Muscle layer of duodenum (tissue), 2 donors: ENCODE measurements at regions not wholly inside any gene's neighbourhood (a gene's known extent, or its start where the extent isn't known, plus 50 kb on each side); places are given as distances from the start of the nearest gene placed in this dataset.

Experiments
- H3K27ac ChIP-seq: one replicate; pipeline ENCODE4 v1.7.0; 2013; ENCODE audit warnings: mild to moderate bottlenecking, low read length
- H3K27me3 ChIP-seq: one replicate; pipeline ENCODE4 v1.7.0; 2013; ENCODE audit warnings: low read depth, mild to moderate bottlenecking, control low read depth, low read length
- H3K36me3 ChIP-seq, 2 donors: one replicate each; pipeline ENCODE4 v1.7.0; 2013; ENCODE audit warnings: low read length in 2 of 2, control low read depth in 1 of 2, mild to moderate bottlenecking in 1 of 2; ENCODE audit not compliant: insufficient read depth in 2 of 2, control insufficient read depth in 1 of 2
- H3K4me1 ChIP-seq, 2 donors: one replicate each; pipeline ENCODE4 v1.7.0; 2013; ENCODE audit warnings: low read length in 2 of 2, mild to moderate bottlenecking in 2 of 2, control low read depth in 1 of 2, moderate library complexity in 1 of 2; ENCODE audit not compliant: insufficient read depth in 2 of 2, control insufficient read depth in 1 of 2
- H3K4me3 ChIP-seq, 2 donors: one replicate each; pipeline ENCODE4 v1.7.0; 2013; ENCODE audit warnings: low read length in 2 of 2, low read depth in 1 of 2, mild to moderate bottlenecking in 1 of 2
- H3K9me3 ChIP-seq, 2 donors: one replicate each; pipeline ENCODE4 v1.7.0; 2013; ENCODE audit warnings: low read length in 2 of 2, control low read depth in 1 of 2, mild to moderate bottlenecking in 1 of 2; ENCODE audit not compliant: control insufficient read depth in 1 of 2
- donor health status: healthy.

DNA sequence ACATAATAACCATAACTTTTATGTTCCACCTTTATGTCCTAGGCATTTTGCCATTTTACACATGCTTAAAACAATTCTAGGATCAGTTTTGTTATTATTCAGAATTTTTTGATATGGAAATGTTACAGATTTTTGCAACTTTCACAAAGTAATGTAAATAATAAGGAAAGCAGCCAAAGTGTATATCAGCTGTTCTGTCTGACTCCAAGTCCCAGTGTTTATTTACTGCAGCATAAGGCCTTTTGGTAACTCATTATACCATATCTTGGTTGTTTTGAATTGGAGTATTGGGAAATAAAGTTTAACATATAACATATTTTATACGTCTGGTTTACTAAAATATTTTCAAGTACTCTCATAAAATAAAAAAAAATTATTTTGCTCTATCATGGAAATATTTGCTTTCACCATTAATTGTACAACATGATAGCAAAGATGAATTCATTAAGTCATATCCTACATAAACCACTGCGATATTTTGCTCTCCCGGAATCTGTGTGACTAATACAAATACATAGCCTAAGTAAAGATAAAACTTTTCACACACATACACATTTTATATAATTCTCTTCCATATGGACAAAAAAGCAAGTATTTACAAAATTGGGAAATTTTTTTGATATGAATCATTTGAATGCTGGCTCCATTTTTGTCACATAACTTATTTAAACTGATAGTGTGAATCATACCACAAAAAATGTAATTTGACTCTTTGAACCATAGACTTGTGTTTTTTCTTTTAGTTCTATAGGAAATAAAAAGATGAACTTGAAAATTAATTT lies 399.0 kb downstream of the PABPC4L start:
- no peaks in the 10 kb centered on the region for H3K4me1 ChIP-seq
- H3K9me3 ChIP-seq = no peaks in the 10 kb centered on the region
- no peaks in the 10 kb centered on the region for H3K36me3 ChIP-seq
- H3K4me3 ChIP-seq = no peak overlapping the region
- no peak overlapping the region for H3K27ac ChIP-seq
- H3K27me3 ChIP-seq = no peaks in the 10 kb centered on the region

DNA sequence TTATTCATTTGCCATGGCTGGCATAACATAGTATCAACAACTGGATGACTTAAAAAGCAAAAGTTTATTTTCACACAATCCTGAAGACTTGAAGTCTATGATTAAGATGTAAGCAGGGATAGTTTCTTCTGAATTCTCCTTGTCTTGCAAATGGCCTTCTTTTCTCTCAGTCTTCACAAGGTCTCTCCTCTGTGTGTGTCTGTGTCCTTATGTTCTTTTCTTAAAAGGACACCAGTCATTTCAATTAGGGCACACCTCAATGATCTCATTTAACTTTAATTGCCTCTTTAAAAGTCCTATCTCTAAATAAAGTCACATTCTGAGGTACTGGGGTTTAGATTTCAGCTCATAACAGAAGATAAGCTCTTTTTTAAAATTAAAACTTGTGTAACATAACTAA lies 399.7 kb downstream of the PABPC4L start:
- no peaks in the 10 kb centered on the region for H3K4me1 ChIP-seq

DNA sequence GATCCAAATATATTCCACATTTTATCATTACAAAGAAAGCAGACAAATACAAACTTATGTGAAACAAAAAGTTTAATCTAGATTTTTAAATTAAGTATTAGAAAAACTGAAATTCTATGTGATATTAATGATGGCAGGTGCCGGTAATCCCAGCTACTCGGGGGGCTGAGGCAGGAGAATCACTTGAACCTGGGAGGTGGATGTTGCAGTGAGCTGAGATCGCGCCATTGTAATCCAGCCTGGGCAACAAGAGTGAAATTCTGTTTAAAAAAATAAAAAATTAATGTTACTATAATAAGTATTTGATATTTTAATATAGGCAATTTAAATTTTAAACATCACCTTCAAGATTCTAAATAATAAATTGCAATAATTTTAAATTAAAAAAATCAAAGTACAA lies 400.6 kb downstream of the PABPC4L start:
- Histone ChIP-seq H3K36me3 (no peaks in the 10 kb centered on the region), H3K9me3 (no peaks in the 10 kb centered on the region), H3K4me1 (no peaks in the 10 kb centered on the region), H3K27ac (no peak overlapping the region), H3K4me3 (no peak overlapping the region), H3K27me3 (no peaks in the 10 kb centered on the region)

More for the DNA sequence above, 399.7 kb downstream of the PABPC4L start:
- H3K4me3 ChIP-seq = no peak overlapping the region
- H3K27ac ChIP-seq = no peak overlapping the region
- no peaks in the 10 kb centered on the region for H3K27me3 ChIP-seq
- no peaks in the 10 kb centered on the region for H3K9me3 ChIP-seq
- H3K36me3 ChIP-seq = no peaks in the 10 kb centered on the region

DNA sequence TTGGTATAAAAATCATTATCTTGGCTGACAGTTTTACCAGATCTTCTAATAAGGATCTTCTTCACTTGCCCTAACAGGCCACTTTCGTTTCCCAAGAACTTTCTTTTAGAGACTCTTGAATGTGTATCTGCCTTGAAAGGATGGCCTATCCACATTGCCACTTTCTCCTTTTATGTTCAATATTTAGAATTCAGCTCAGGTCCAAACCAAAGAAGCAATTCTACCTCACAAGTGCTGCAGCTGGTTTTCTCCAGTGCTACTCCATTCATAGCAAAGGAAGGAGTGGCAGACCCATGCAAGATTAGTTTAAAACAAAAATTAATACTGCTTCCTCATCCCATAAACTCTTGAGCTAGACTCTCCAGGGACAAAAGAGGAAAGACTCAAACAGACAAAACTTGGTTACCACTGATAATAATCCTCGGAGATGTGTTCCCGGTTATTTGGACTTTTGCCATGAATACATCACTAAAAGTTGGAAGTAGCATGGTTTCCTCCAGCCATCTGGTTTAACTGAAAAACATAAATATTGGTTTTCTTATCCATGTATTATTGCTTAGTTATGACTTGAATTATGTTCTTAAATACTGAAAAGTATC lies 401.8 kb downstream of the PABPC4L start:
- H3K4me1 ChIP-seq = no peaks in the 10 kb centered on the region
- H3K27ac ChIP-seq = no peak overlapping the region
- no peaks in the 10 kb centered on the region for H3K27me3 ChIP-seq
- no peaks in the 10 kb centered on the region for H3K36me3 ChIP-seq
- no peak overlapping the region for H3K4me3 ChIP-seq
- H3K9me3 ChIP-seq = no peaks in the 10 kb centered on the region

DNA sequence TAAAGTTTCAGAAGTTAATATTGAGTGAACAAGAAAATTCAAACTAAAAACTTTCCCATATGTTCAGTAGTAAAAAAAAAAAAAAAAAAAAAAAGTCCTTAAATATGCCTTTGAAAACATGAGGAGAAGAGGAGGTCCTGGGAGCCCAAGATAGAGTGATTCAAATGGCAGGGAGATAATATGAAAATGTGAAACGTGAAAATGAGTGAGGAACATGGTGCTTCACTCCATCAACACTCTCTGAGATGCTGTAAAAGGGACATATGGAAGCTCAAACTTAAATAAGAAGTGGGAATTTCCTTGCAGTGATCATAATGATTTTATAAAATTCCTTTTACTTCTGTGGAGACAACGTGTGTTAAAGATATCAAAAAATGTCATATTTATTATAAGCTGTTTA lies 423.9 kb downstream of the PABPC4L start:
- H3K9me3 ChIP-seq = no peaks in the 10 kb centered on the region
- no peaks in the 10 kb centered on the region for H3K36me3 ChIP-seq
- no peaks in the 10 kb centered on the region for H3K27me3 ChIP-seq
- H3K27ac ChIP-seq = no peak overlapping the region
- H3K4me3 ChIP-seq = no peak overlapping the region
- H3K4me1 ChIP-seq = no peaks in the 10 kb centered on the region

DNA sequence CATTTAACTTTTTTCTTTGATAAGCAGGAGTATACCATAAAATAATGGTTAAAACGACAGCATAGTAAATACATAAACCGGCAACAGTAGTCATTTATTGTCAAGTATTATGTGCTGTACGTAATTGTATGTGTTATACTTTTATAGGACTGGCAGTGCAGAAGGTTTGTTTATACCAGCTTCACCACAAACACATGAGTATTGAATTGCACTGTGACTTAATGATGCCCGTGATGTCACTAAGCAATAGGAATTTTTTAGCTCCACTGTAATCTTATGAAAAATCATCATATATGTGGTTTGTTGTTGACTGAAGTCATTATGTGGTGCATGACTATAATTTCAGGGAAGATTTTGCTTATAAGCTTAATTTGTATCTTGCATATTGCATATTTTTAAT lies 424.6 kb downstream of the PABPC4L start:
- Histone ChIP-seq H3K4me1 (no peaks in the 10 kb centered on the region), H3K9me3 (no peaks in the 10 kb centered on the region), H3K36me3 (no peaks in the 10 kb centered on the region), H3K27me3 (no peaks in the 10 kb centered on the region), H3K27ac (no peak overlapping the region), H3K4me3 (no peak overlapping the region)

DNA sequence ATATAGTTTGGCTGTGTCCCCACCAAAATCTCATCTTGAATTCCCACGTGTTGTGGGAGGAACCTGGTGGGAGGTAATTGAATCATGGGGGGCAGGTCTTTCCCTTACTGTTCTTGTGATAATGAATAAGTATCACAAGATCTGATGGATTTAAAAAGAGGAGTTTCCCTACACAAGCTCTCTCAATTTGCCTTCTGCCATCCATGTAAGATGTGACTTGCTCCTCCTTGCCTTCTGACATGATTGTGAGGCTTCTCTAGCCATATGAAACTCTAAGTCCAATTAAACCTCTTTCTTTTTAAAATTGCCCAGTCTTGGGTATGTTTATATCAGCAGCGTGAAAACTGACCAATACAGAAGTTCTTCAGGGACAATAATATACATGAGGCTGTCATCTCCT lies 425.1 kb downstream of the PABPC4L start:
- Histone ChIP-seq H3K27ac (no peak overlapping the region), H3K9me3 (peaks cover 0 to 3% of the 10 kb centered on the region in 2 donors), H3K4me1 (no peaks in the 10 kb centered on the region), H3K4me3 (no peak overlapping the region), H3K27me3 (no peaks in the 10 kb centered on the region), H3K36me3 (no peaks in the 10 kb centered on the region)

DNA sequence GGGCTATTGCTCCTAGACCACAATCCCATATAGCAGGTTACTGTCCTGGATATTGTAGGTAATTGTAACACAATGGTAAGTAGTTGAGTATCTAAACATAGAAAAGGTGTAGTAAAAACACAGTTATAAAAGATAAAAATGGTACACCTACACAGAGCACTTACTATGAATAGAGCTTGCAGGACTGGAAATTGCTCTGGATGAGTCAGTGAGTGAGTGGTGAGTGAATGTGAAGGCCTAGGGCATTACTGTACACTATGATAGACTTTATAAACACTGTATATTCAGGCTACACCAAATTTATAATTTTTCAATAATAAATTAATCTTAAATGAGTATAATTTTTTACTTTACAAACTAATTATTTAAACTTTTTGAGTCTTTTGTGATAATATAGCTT lies 425.7 kb downstream of the PABPC4L start:
- Histone ChIP-seq H3K4me1 (no peaks in the 10 kb centered on the region), H3K4me3 (no peak overlapping the region), H3K9me3 (peaks cover 0 to 6% of the 10 kb centered on the region in 2 donors), H3K36me3 (no peaks in the 10 kb centered on the region), H3K27ac (no peak overlapping the region), H3K27me3 (no peaks in the 10 kb centered on the region)

DNA sequence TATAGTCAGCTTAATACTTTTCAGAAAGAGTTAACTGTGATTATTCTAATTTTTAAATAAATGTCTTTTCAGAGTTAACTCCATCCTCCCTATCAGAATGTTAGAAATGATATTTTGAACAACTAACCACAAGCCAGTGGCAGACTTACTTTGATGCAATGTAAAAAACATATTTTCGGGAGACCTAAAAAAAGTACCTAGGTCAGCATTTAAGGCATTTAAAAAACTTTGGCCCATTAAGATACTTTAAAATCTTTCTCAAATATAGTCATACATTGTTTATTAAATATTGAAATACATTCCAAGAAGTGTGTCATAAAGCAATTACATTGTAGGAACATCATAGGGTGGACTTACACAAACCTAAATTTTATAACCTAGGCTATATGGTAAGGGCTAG lies 426.1 kb downstream of the PABPC4L start:
- H3K27me3 ChIP-seq = no peaks in the 10 kb centered on the region
- no peaks in the 10 kb centered on the region for H3K4me1 ChIP-seq
- no peaks in the 10 kb centered on the region for H3K36me3 ChIP-seq
- peaks cover 0 to 6% of the 10 kb centered on the region in 2 donors for H3K9me3 ChIP-seq
- H3K4me3 ChIP-seq = no peak overlapping the region
- H3K27ac ChIP-seq = no peak overlapping the region

DNA sequence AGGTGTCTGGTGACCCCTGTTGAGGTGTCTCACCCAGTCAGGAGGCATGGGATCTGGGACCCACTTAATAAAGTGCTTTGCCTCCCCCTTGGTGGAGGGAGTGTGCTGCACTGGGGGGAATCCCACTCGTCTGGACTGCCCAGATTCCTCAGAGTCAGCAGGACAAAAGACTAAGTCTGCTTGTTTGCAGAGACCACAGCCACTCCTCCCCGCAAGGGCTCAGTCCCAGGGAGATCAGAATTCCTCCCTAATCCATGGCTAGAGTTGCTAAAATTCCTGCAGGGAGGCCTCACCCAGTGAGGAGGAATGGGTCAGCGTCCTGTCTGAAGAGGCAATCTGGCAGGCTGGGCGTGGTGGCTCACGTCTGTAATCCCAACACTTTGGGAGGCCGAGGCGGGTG lies 442.2 kb downstream of the PABPC4L start:
- H3K27ac ChIP-seq = no peak overlapping the region
- no peaks in the 10 kb centered on the region for H3K9me3 ChIP-seq
- H3K4me1 ChIP-seq = no peaks in the 10 kb centered on the region
- no peaks in the 10 kb centered on the region for H3K27me3 ChIP-seq
- H3K36me3 ChIP-seq = no peaks in the 10 kb centered on the region
- no peak overlapping the region for H3K4me3 ChIP-seq

DNA sequence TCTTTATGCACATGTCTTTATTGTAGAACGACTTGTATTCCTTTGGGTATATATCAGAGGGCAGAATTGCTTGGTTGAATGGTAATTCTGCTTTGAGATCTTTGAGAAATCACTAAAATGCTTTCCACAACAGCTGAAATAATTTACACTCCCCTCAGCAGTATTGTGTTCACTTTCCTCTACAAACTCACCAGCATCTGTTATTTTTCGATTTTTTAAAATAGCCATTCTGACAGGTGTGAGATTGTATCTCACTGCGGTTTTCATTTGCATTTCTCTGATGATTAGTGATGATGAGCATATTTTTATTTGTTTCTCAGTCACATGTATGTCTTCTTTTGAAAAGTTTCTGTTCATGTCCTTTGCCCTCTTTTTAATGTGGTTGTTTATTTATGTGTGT lies 459.8 kb downstream of the PABPC4L start:
- Histone ChIP-seq H3K27ac (no peak overlapping the region), H3K36me3 (no peaks in the 10 kb centered on the region), H3K27me3 (no peaks in the 10 kb centered on the region)

DNA sequence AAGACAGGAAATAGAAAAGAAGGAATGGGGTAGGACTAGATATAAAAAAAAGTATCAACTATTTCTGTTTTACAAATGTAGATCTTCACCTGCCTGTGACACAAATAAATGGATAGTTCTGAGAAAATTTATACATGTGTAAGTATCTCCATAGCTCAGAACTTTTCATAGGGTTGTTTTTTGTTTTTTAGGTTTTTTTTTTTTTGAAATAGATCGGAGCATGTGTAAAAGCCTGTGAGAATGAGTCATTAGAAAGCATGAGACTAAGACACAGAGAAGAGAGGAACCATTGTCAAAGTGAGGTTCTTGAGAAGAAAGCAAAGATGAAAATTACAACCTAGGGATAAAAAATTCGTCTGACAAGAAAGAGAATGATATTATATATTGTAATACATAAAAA lies 481.6 kb downstream of the PABPC4L start:
- Histone ChIP-seq H3K9me3 (no peaks in the 10 kb centered on the region), H3K27ac (no peak overlapping the region), H3K27me3 (no peaks in the 10 kb centered on the region), H3K36me3 (no peaks in the 10 kb centered on the region), H3K4me3 (no peak overlapping the region), H3K4me1 (no peaks in the 10 kb centered on the region)

More for the DNA sequence above, 459.8 kb downstream of the PABPC4L start:
- Histone ChIP-seq H3K4me1 (no peaks in the 10 kb centered on the region), H3K4me3 (no peak overlapping the region), H3K9me3 (peaks cover 0 to 5% of the 10 kb centered on the region in 2 donors)
